ENCODE measurements at regions not wholly inside any gene's neighbourhood (a gene's known extent, or its start where the extent isn't known, plus 50 kb on each side); places are given as distances from the start of the nearest gene placed in this dataset.

- no peaks in the 10 kb centered on the region for H3K4me1 ChIP-seq
- no peak for TF ChIP-seq CTCF (IDR thresholded peaks at IDR 0.05)
- H3K9ac ChIP-seq (ENCODE audit: low read depth in 2 of 2, low read length in 2 of 2): no peak overlapping the region
- no peaks in the 10 kb centered on the region for H3K9me3 ChIP-seq
- H3K36me3 ChIP-seq: no peaks in the 10 kb centered on the region
- H3K27ac ChIP-seq: no peak overlapping the region
- no peak overlapping the region for H3K4me3 ChIP-seq
- no peaks in the 10 kb centered on the region for H3K27me3 ChIP-seq
- no peak for DNase-seq
- intact Hi-C loops (cut with DNase I): no loop called here
Observed at GRCh38 chr6:62345446-62345845, 59.4 kb upstream of the KHDRBS2 start.

GRCh38 chr6:62344850-62345249 lies 58.8 kb upstream of the KHDRBS2 start:
- Histone ChIP-seq H3K36me3 (no peaks in the 10 kb centered on the region), H3K27me3 (no peaks in the 10 kb centered on the region), H3K9ac (ENCODE audit: low read depth in 2 of 2, low read length in 2 of 2) (no peak overlapping the region), H3K4me3 (no peak overlapping the region), H3K27ac (no peak overlapping the region), H3K4me1 (no peaks in the 10 kb centered on the region), H3K9me3 (no peaks in the 10 kb centered on the region)
- no peak for DNase-seq
- no peak for TF ChIP-seq CTCF (IDR thresholded peaks at IDR 0.05)
- intact Hi-C loops (cut with DNase I): no loop called here

GRCh38 chr6:62338477-62338876 lies 52.5 kb upstream of the KHDRBS2 start:
- Histone ChIP-seq H3K9ac (ENCODE audit: low read depth in 2 of 2, low read length in 2 of 2) (no peak overlapping the region), H3K9me3 (no peaks in the 10 kb centered on the region), H3K27ac (no peak overlapping the region), H3K4me1 (no peaks in the 10 kb centered on the region), H3K27me3 (no peaks in the 10 kb centered on the region), H3K36me3 (no peaks in the 10 kb centered on the region), H3K4me3 (no peak overlapping the region)
- TF ChIP-seq CTCF (IDR thresholded peaks at IDR 0.05): no peak
- intact Hi-C loops (cut with DNase I): no loop called here
- no peak for DNase-seq

Measured in colonic mucosa (tissue), 4 donors.